Activated CD8-positive, alpha-beta memory T cell treated with anti-CD3 and anti-CD28 coated beads for 36 hours (primary cell): ENCODE measurements at regions not wholly inside any gene's neighbourhood (a gene's known extent, or its start where the extent isn't known, plus 50 kb on each side); places are given as distances from the start of the nearest gene placed in this dataset.
"Not testable (repeated sequence)": the region's sequence is repeated elsewhere in the genome, so short reads cannot be mapped to it uniquely, and the experiment has no call there.

ENCODE experiments used
- CTCF ChIA-PET: fragments of 350-600 bp; sonication (Branson Sonifier 250); formaldehyde crosslinking; loops from one replicate; lab custom pipeline; 2021; ENCODE audit warnings: antibody characterized with exemption; lab: Charles Lee
- POLR2A ChIA-PET: fragments of 350-600 bp; sonication (Branson Sonifier 250); formaldehyde crosslinking; loops from one replicate; lab custom pipeline; 2021; ENCODE audit warnings: antibody characterized with exemption; lab: Charles Lee

- POLR2A ChIA-PET: not testable (repeated sequence)
- CTCF ChIA-PET: interaction anchor here (2.0 kb wide), 1 partner anchor 7 kb away, joined by 6 read pairs; no protein-coding TSS in a partner anchor
Measured at GRCh38 chr1:148366136-148366753, 116.9 kb downstream of the PPIAL4G start.

GRCh38 chr1:148365151-148365550, 118.0 kb downstream of the PPIAL4G start:
- CTCF ChIA-PET: interaction anchor here (2.0 kb wide), 1 partner anchor 8 kb away, joined by 6 read pairs; no protein-coding TSS in a partner anchor
- POLR2A ChIA-PET: not testable (repeated sequence)

- CTCF ChIA-PET, POLR2A ChIA-PET: not testable (repeated sequence)
Measured at GRCh38 chr1:148363979-148364378, 119.1 kb downstream of the PPIAL4G start.

GRCh38 chr1:148363439-148363810, 119.7 kb downstream of the PPIAL4G start:
- CTCF ChIA-PET: no interaction called here

GRCh38 chr1:148362626-148363438, 120.3 kb downstream of the PPIAL4G start:
- ChIA-PET POLR2A (no interaction called here), CTCF (no interaction called here)

More at GRCh38 chr1:148363439-148363810, 119.7 kb downstream of the PPIAL4G start:
- POLR2A ChIA-PET: no interaction called here

GRCh38 chr1:148362216-148362611, 120.9 kb downstream of the PPIAL4G start:
- ChIA-PET POLR2A (no interaction called here), CTCF (no interaction called here)

GRCh38 chr1:148361427-148362215, 121.5 kb downstream of the PPIAL4G start:
- POLR2A ChIA-PET, CTCF ChIA-PET: not testable (repeated sequence)

- ChIA-PET POLR2A (no interaction called here), CTCF (no interaction called here)
Measured at GRCh38 chr1:148357037-148357436, 126.1 kb downstream of the PPIAL4G start.

GRCh38 chr1:148355976-148356375, 127.1 kb downstream of the PPIAL4G start:
- CTCF ChIA-PET: no interaction called here

GRCh38 chr1:148354913-148355308, 128.2 kb downstream of the PPIAL4G start:
- CTCF ChIA-PET: no interaction called here
- POLR2A ChIA-PET: no interaction called here

More at GRCh38 chr1:148355976-148356375, 127.1 kb downstream of the PPIAL4G start:
- POLR2A ChIA-PET: no interaction called here

- POLR2A ChIA-PET: no interaction called here
- CTCF ChIA-PET: no interaction called here
Measured at GRCh38 chr1:148354284-148354912, 128.7 kb downstream of the PPIAL4G start.

GRCh38 chr1:148353461-148354283, 129.4 kb downstream of the PPIAL4G start:
- POLR2A ChIA-PET: no interaction called here
- CTCF ChIA-PET: no interaction called here

- CTCF ChIA-PET: no interaction called here
- POLR2A ChIA-PET: no interaction called here
Measured at GRCh38 chr1:148352470-148353053, 130.5 kb downstream of the PPIAL4G start.

GRCh38 chr1:148347781-148348180, 135.3 kb downstream of the PPIAL4G start:
- CTCF ChIA-PET: no interaction called here

GRCh38 chr1:148345659-148346151, 137.4 kb downstream of the PPIAL4G start:
- CTCF ChIA-PET: interaction anchor here (1.5 kb wide), 1 partner anchor 41 kb away, joined by 3 read pairs; no protein-coding TSS in a partner anchor
- POLR2A ChIA-PET: not testable (repeated sequence)

More at GRCh38 chr1:148347781-148348180, 135.3 kb downstream of the PPIAL4G start:
- POLR2A ChIA-PET: no interaction called here

GRCh38 chr1:148344651-148345050, 138.5 kb downstream of the PPIAL4G start:
- CTCF ChIA-PET, POLR2A ChIA-PET: not testable (repeated sequence)

- POLR2A ChIA-PET, CTCF ChIA-PET: not testable (repeated sequence)
Measured at GRCh38 chr1:148341729-148342128, 141.4 kb downstream of the PPIAL4G start.
